ENCODE measurements at regions not wholly inside any gene's neighbourhood (a gene's known extent, or its start where the extent isn't known, plus 50 kb on each side); places are given as distances from the start of the nearest gene placed in this dataset.

- DNase-seq (ENCODE audit: low spot score) = no peak
These were observed 229.9 kb downstream of the LRRN1 start for GRCh38 chr3:4029135-4029534.

GRCh38 chr3:4030624-4031023, 231.4 kb downstream of the LRRN1 start:
- DNase-seq (ENCODE audit: low spot score) = peak; percentile 26

- DNase-seq (ENCODE audit: low spot score) = no peak
These were observed 234.1 kb downstream of the LRRN1 start for GRCh38 chr3:4033296-4033695.

- no peak for DNase-seq (ENCODE audit: low spot score)
These were observed 236.8 kb downstream of the LRRN1 start for GRCh38 chr3:4036046-4036445.

- no peak for DNase-seq (ENCODE audit: low spot score)
These were observed 239.1 kb downstream of the LRRN1 start for GRCh38 chr3:4038351-4038750.

GRCh38 chr3:4042070-4042469, 242.8 kb downstream of the LRRN1 start:
- DNase-seq (ENCODE audit: low spot score) = no peak

GRCh38 chr3:4042869-4043268, 243.6 kb downstream of the LRRN1 start:
- no peak for DNase-seq (ENCODE audit: low spot score)

- no peak for DNase-seq (ENCODE audit: low spot score)
These were observed 244.8 kb downstream of the LRRN1 start for GRCh38 chr3:4043867-4044575.

GRCh38 chr3:4044619-4045018, 245.4 kb downstream of the LRRN1 start:
- no peak for DNase-seq (ENCODE audit: low spot score)

- no peak for DNase-seq (ENCODE audit: low spot score)
These were observed 246.5 kb downstream of the LRRN1 start for GRCh38 chr3:4045756-4046155.

- no peak for DNase-seq (ENCODE audit: low spot score)
These were observed 248.1 kb downstream of the LRRN1 start for GRCh38 chr3:4047366-4047765.

- DNase-seq (ENCODE audit: low spot score) = no peak
These were observed 250.5 kb upstream of the SETMAR start for GRCh38 chr3:4052706-4053105.

GRCh38 chr3:4053975-4054374, 249.2 kb upstream of the SETMAR start:
- DNase-seq (ENCODE audit: low spot score) = no peak

- no peak for DNase-seq (ENCODE audit: low spot score)
These were observed 243.1 kb upstream of the SETMAR start for GRCh38 chr3:4060064-4060463.

- DNase-seq (ENCODE audit: low spot score) = no peak
These were observed 242.6 kb upstream of the SETMAR start for GRCh38 chr3:4060603-4061002.

- DNase-seq (ENCODE audit: low spot score) = no peak
These were observed 242.0 kb upstream of the SETMAR start for GRCh38 chr3:4061195-4061594.

GRCh38 chr3:4061783-4062360, 241.3 kb upstream of the SETMAR start:
- no peak for DNase-seq (ENCODE audit: low spot score)

- DNase-seq (ENCODE audit: low spot score) = no peak
These were observed 240.5 kb upstream of the SETMAR start for GRCh38 chr3:4062621-4063020.

- DNase-seq (ENCODE audit: low spot score) = no peak
These were observed 239.1 kb upstream of the SETMAR start for GRCh38 chr3:4063916-4064574.

- DNase-seq (ENCODE audit: low spot score) = no peak
These were observed 238.1 kb upstream of the SETMAR start for GRCh38 chr3:4065085-4065484.

- DNase-seq (ENCODE audit: low spot score) = no peak
These were observed 237.6 kb upstream of the SETMAR start for GRCh38 chr3:4065554-4065953.

- no peak for DNase-seq (ENCODE audit: low spot score)
These were observed 235.3 kb upstream of the SETMAR start for GRCh38 chr3:4067893-4068292.

GRCh38 chr3:4069796-4070195, 233.4 kb upstream of the SETMAR start:
- no peak for DNase-seq (ENCODE audit: low spot score)
